ENCODE measurements at regions not wholly inside any gene's neighbourhood (a gene's known extent, or its start where the extent isn't known, plus 50 kb on each side); places are given as distances from the start of the nearest gene placed in this dataset.

DNA sequence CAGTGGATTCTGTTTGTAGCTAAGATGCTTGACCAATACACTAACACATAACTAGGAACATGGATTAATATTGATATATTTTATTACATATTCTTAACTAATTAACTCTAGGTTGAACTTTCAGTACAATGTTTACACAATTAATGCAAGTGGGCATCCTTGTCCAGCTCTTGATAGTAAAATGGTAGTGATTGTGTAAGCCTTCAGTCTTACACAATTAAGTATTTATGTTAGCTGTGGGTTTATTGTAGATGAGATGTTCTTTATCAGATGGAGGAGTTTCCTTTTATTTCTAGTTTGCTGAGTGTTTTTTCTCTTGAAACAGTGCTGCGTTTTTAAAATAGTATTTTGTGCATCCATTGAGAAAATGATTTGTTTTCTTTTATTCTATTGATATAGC, 1210.8 kb downstream of the CDH12 start:
- ChIA-PET POLR2A (ENCODE audit: low non-redundant PET) (no interaction called here), CTCF (no interaction called here)
- TF ChIP-seq EZH2 (IDR thresholded peaks at IDR 0.05; ENCODE audit: borderline replicate concordance, low read depth, low read length, poor library complexity, severe bottlenecking), result no peak
- TF ChIP-seq CTCF (conservative IDR thresholded peaks at IDR 0.05; ENCODE audit: low read depth, low read length), result no peak
- H3K27ac ChIP-seq (ENCODE audit: low read depth, low read length, poor library complexity, severe bottlenecking), result no peak overlapping the region
- no peak overlapping the region for H3K4me3 ChIP-seq (ENCODE audit: low read depth, low read length, poor library complexity, severe bottlenecking)
- BruUV-seq (replicated peaks), result no TSS peak
- intact Hi-C loops (cut with micrococcal nuclease; ENCODE audit: unreplicated experiment), result no loop called here
- no peaks in the 10 kb centered on the region for H3K36me3 ChIP-seq (ENCODE audit: insufficient read depth, low read length, poor library complexity, severe bottlenecking)
- H3K27me3 ChIP-seq (replicated peaks; ENCODE audit: insufficient read depth, low read depth, low read length, poor library complexity), result no peaks in the 10 kb centered on the region
- DNase-seq (ENCODE audit: low spot score), result no peak
- H3K9me3 ChIP-seq (ENCODE audit: low read depth, low read length, poor library complexity, severe bottlenecking), result no peaks in the 10 kb centered on the region
- no peaks in the 10 kb centered on the region for H3K4me1 ChIP-seq (ENCODE audit: insufficient read depth, low read length, poor library complexity, severe bottlenecking)

DNA sequence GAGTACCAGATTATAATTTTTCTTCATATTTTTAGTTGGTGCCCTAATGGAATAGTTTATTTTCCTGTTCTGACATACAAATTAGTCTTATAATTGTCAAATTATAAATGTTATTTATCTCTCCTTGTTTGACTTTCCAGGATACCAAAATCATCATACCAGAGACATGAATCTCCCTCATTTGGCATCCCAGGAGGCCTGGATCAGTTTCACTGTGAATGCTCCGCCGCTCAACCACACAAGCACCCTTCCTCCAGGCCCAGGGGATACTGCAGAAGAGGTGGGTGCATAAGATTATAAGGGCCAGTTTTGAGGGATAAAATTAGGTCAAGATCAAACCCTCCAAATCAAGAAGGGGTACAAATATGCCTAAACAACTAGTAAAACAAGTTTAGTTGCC, 1229.3 kb downstream of the CDH12 start:
- intact Hi-C loops (cut with micrococcal nuclease; ENCODE audit: unreplicated experiment), result no loop called here
- BruUV-seq (replicated peaks), result no TSS peak
- Histone ChIP-seq H3K27ac (ENCODE audit: low read depth, low read length, poor library complexity, severe bottlenecking) (no peak overlapping the region), H3K9me3 (ENCODE audit: low read depth, low read length, poor library complexity, severe bottlenecking) (no peaks in the 10 kb centered on the region), H3K4me3 (ENCODE audit: low read depth, low read length, poor library complexity, severe bottlenecking) (no peak overlapping the region), H3K27me3 (replicated peaks; ENCODE audit: insufficient read depth, low read depth, low read length, poor library complexity) (no peaks in the 10 kb centered on the region), H3K36me3 (ENCODE audit: insufficient read depth, low read length, poor library complexity, severe bottlenecking) (no peaks in the 10 kb centered on the region), H3K4me1 (ENCODE audit: insufficient read depth, low read length, poor library complexity, severe bottlenecking) (no peaks in the 10 kb centered on the region)
- no peak for TF ChIP-seq CTCF (conservative IDR thresholded peaks at IDR 0.05; ENCODE audit: low read depth, low read length)
- no peak for DNase-seq (ENCODE audit: low spot score)
- POLR2A ChIA-PET (ENCODE audit: low non-redundant PET), result no interaction called here
- CTCF ChIA-PET, result no interaction called here

- intact Hi-C loops (cut with micrococcal nuclease; ENCODE audit: unreplicated experiment), result no loop called here
- no TSS peak for BruUV-seq (replicated peaks)
- POLR2A ChIA-PET (ENCODE audit: low non-redundant PET), result no interaction called here
- Histone ChIP-seq H3K4me1 (ENCODE audit: insufficient read depth, low read length, poor library complexity, severe bottlenecking) (no peaks in the 10 kb centered on the region), H3K27me3 (replicated peaks; ENCODE audit: insufficient read depth, low read depth, low read length, poor library complexity) (no peaks in the 10 kb centered on the region), H3K4me3 (ENCODE audit: low read depth, low read length, poor library complexity, severe bottlenecking) (no peak overlapping the region), H3K36me3 (ENCODE audit: insufficient read depth, low read length, poor library complexity, severe bottlenecking) (no peaks in the 10 kb centered on the region), H3K27ac (ENCODE audit: low read depth, low read length, poor library complexity, severe bottlenecking) (no peak overlapping the region), H3K9me3 (ENCODE audit: low read depth, low read length, poor library complexity, severe bottlenecking) (no peaks in the 10 kb centered on the region)
- TF ChIP-seq CTCF (conservative IDR thresholded peaks at IDR 0.05; ENCODE audit: low read depth, low read length) (no peak), EZH2 (IDR thresholded peaks at IDR 0.05; ENCODE audit: borderline replicate concordance, low read depth, low read length, poor library complexity, severe bottlenecking) (no peak)
- CTCF ChIA-PET, result no interaction called here
- DNase-seq (ENCODE audit: low spot score), result no peak
These were observed 1237.9 kb downstream of the CDH12 start for GRCh38 chr5:21615195-21615765.

Measured in A673 (cell line).